Left ventricle myocardium inferior (tissue), 1 donor: ENCODE measurements at regions not wholly inside any gene's neighbourhood (a gene's known extent, or its start where the extent isn't known, plus 50 kb on each side); places are given as distances from the start of the nearest gene placed in this dataset.

Experiments used
- DNase-seq: peaks from one replicate; pipeline ENCODE4 v3.0.0-alpha.2; 2020
- H3K27ac ChIP-seq: fragments of 200-600 bp; replicated peaks from 2 replicates; pipeline ENCODE4 v1.8.0; 2021
- H3K27me3 ChIP-seq: fragments of 200-600 bp; 2 replicates; pipeline ENCODE4 v1.8.0; 2021; ENCODE audit warnings: low read depth
- H3K36me3 ChIP-seq: fragments of 200-600 bp; 2 replicates; pipeline ENCODE4 v1.8.0; 2021
- H3K4me1 ChIP-seq: fragments of 200-600 bp; 2 replicates; pipeline ENCODE4 v1.8.0; 2021
- H3K4me3 ChIP-seq: fragments of 200-600 bp; 2 replicates; pipeline ENCODE4 v1.8.0; 2021; ENCODE audit warnings: mild to moderate bottlenecking, moderate library complexity
- H3K9me3 ChIP-seq: fragments of 200-600 bp; replicated peaks from 2 replicates; pipeline ENCODE4 v1.8.0; 2021
- intact Hi-C: fragments of 100-400 bp; cut with micrococcal nuclease; formaldehyde crosslinking; loops from one replicate; pipeline ENCODE4 v1.11.0; 2022
- TF ChIP-seq, protein P1 (sequence below): fragments of 200-600 bp; IDR thresholded peaks from 2 replicates; pipeline ENCODE4 v1.8.0; 2021; ENCODE audit warnings: antibody characterized with exemption, mild to moderate bottlenecking, borderline replicate concordance
- donor health status: DM: no; HTN: yes; CAD: no; lungs with severe emphysema.

- H3K9me3 ChIP-seq: no peaks in the 10 kb centered on the region
- TF ChIP-seq, protein P1, sequence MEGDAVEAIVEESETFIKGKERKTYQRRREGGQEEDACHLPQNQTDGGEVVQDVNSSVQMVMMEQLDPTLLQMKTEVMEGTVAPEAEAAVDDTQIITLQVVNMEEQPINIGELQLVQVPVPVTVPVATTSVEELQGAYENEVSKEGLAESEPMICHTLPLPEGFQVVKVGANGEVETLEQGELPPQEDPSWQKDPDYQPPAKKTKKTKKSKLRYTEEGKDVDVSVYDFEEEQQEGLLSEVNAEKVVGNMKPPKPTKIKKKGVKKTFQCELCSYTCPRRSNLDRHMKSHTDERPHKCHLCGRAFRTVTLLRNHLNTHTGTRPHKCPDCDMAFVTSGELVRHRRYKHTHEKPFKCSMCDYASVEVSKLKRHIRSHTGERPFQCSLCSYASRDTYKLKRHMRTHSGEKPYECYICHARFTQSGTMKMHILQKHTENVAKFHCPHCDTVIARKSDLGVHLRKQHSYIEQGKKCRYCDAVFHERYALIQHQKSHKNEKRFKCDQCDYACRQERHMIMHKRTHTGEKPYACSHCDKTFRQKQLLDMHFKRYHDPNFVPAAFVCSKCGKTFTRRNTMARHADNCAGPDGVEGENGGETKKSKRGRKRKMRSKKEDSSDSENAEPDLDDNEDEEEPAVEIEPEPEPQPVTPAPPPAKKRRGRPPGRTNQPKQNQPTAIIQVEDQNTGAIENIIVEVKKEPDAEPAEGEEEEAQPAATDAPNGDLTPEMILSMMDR: no peak
- peaks cover 7% of the 10 kb centered on the region for H3K4me1 ChIP-seq
- intact Hi-C loops: no loop called here
- DNase-seq: no peak
- H3K4me3 ChIP-seq: no peak overlapping the region
- H3K27me3 ChIP-seq: no peaks in the 10 kb centered on the region
- H3K27ac ChIP-seq: no peak overlapping the region
- H3K36me3 ChIP-seq: no peaks in the 10 kb centered on the region
Measured at GRCh38 chr12:89105243-89105642, 247.1 kb downstream of the DUSP6 start.

- TF ChIP-seq, protein P1: no peak
- Histone ChIP-seq H3K9me3 (no peaks in the 10 kb centered on the region), H3K4me1 (peaks cover 9% of the 10 kb centered on the region), H3K27me3 (no peaks in the 10 kb centered on the region), H3K4me3 (no peak overlapping the region), H3K27ac (no peak overlapping the region), H3K36me3 (no peaks in the 10 kb centered on the region)
- DNase-seq: no peak
- intact Hi-C loops: no loop called here
Measured at GRCh38 chr12:89103831-89104230, 248.5 kb downstream of the DUSP6 start.

DNA sequence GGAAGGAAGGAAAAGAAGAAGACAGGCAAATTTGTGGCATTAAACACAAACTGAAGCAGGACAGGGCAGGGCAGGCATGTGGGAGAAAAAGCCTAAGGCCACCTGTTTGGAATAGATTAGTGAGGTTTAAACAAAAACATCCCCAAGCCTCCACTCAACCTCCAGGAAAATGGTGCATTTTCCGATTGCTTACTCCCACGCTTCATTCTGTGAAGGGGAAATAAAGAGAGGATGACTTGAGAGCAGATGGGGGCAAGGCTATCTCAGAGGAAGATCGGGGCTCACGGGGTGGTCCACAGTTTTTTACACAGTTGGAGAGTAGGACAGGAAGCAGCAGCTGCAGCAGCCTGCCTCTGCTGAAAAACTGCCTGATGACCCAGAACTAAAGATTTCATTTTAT lies 250.9 kb downstream of the DUSP6 start:
- TF ChIP-seq, protein P1: no peak
- Histone ChIP-seq H3K9me3 (no peaks in the 10 kb centered on the region), H3K36me3 (no peaks in the 10 kb centered on the region), H3K4me1 (peaks cover 10% of the 10 kb centered on the region), H3K27me3 (no peaks in the 10 kb centered on the region), H3K27ac (no peak overlapping the region), H3K4me3 (no peak overlapping the region)
- no peak for DNase-seq
- intact Hi-C loops: no loop called here

- no peaks in the 10 kb centered on the region for H3K36me3 ChIP-seq
- peak; percentile 30 for DNase-seq
- H3K4me1 ChIP-seq: peaks cover 4% of the 10 kb centered on the region
- H3K27me3 ChIP-seq: no peaks in the 10 kb centered on the region
- TF ChIP-seq, protein P1: no peak
- no peaks in the 10 kb centered on the region for H3K9me3 ChIP-seq
- no peak overlapping the region for H3K27ac ChIP-seq
- intact Hi-C loops: no loop called here
- H3K4me3 ChIP-seq: no peak overlapping the region
Measured at GRCh38 chr12:89098441-89099112, 253.7 kb downstream of the DUSP6 start.

DNA sequence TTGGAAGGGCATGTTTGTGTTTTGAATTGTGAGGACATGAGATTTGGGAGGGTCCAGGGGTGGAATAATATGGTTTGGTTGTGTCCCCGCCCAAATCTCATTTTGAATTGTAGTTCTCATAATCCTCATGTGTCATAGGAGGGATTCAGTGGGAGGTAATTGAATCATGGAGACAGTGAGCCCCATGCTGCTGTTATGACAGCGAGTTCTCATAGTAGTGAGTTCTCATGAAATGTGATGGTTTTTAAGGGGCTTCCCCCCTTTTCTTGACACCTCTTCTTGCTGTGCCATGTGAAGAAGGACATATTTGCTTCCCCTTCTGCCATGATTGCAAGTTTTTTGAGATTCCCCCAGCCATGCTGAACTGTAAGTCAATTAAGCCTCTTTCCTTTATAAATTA lies 260.0 kb downstream of the DUSP6 start:
- TF ChIP-seq, protein P1: no peak
- H3K4me3 ChIP-seq: no peak overlapping the region
- peaks cover 17% of the 10 kb centered on the region for H3K9me3 ChIP-seq
- no peak for DNase-seq
- H3K27ac ChIP-seq: no peak overlapping the region
- no peaks in the 10 kb centered on the region for H3K27me3 ChIP-seq
- intact Hi-C loops: no loop called here
- peaks cover 4% of the 10 kb centered on the region for H3K4me1 ChIP-seq
- no peaks in the 10 kb centered on the region for H3K36me3 ChIP-seq
